M059J (cell line): ENCODE measurements at regions not wholly inside any gene's neighbourhood (a gene's known extent, or its start where the extent isn't known, plus 50 kb on each side); places are given as distances from the start of the nearest gene placed in this dataset.
"Not testable (repeated sequence)": the region's sequence is repeated elsewhere in the genome, so short reads cannot be mapped to it uniquely, and the experiment has no call there.

Source experiments
- DNase-seq: peaks from one replicate; pipeline ENCODE4 v3.0.0-alpha.2; 2012; ENCODE audit warnings: low read depth

- no peak for DNase-seq
Observed at GRCh38 chr3:152891678-152892077, 56.7 kb downstream of the P2RY1 start.

GRCh38 chr3:152892446-152892845 lies 57.5 kb downstream of the P2RY1 start:
- no peak for DNase-seq

GRCh38 chr3:152893647-152894046 lies 58.7 kb downstream of the P2RY1 start:
- DNase-seq: no peak

- no peak for DNase-seq
Observed at GRCh38 chr3:152899306-152899705, 64.4 kb downstream of the P2RY1 start.

GRCh38 chr3:152902141-152902669 lies 67.3 kb downstream of the P2RY1 start:
- no peak for DNase-seq

GRCh38 chr3:152905631-152906030 lies 70.7 kb downstream of the P2RY1 start:
- DNase-seq: no peak

- DNase-seq: peak; percentile 17
Observed at GRCh38 chr3:152909180-152909883, 74.4 kb downstream of the P2RY1 start.

- DNase-seq: peak; percentile 25
Observed at GRCh38 chr3:152910211-152910610, 75.3 kb downstream of the P2RY1 start.

GRCh38 chr3:152910966-152911365 lies 76.0 kb downstream of the P2RY1 start:
- no peak for DNase-seq

GRCh38 chr3:152914743-152915142 lies 79.8 kb downstream of the P2RY1 start:
- DNase-seq: not testable (repeated sequence)

GRCh38 chr3:152915695-152916094 lies 80.8 kb downstream of the P2RY1 start:
- DNase-seq: no peak

GRCh38 chr3:152916753-152917279 lies 81.9 kb downstream of the P2RY1 start:
- DNase-seq: no peak

- no peak for DNase-seq
Observed at GRCh38 chr3:152921351-152921750, 86.4 kb downstream of the P2RY1 start.

GRCh38 chr3:152922554-152922953 lies 87.6 kb downstream of the P2RY1 start:
- no peak for DNase-seq

GRCh38 chr3:152927131-152927530 lies 92.2 kb downstream of the P2RY1 start:
- DNase-seq: no peak

GRCh38 chr3:152930516-152930915 lies 95.6 kb downstream of the P2RY1 start:
- DNase-seq: no peak

GRCh38 chr3:152937234-152937633 lies 102.3 kb downstream of the P2RY1 start:
- DNase-seq: no peak

- no peak for DNase-seq
Observed at GRCh38 chr3:152938974-152939636, 104.2 kb downstream of the P2RY1 start.

GRCh38 chr3:152941859-152942258 lies 106.9 kb downstream of the P2RY1 start:
- DNase-seq: no peak

- no peak for DNase-seq
Observed at GRCh38 chr3:152942366-152942765, 107.4 kb downstream of the P2RY1 start.

- no peak for DNase-seq
Observed at GRCh38 chr3:152943645-152944044, 108.7 kb downstream of the P2RY1 start.

GRCh38 chr3:152944671-152945070 lies 109.7 kb downstream of the P2RY1 start:
- DNase-seq: no peak

GRCh38 chr3:152945556-152945955 lies 110.6 kb downstream of the P2RY1 start:
- DNase-seq: no peak
